Ishikawa (cell line): ENCODE measurements at regions not wholly inside any gene's neighbourhood (a gene's known extent, or its start where the extent isn't known, plus 50 kb on each side); places are given as distances from the start of the nearest gene placed in this dataset.

Experiments used
- CEBPB ChIP-seq: IDR thresholded peaks from 2 replicates; pipeline ENCODE4 v1.6.1; 2012
- CREB1 ChIP-seq: IDR thresholded peaks from 2 replicates; pipeline ENCODE4 v1.6.1; 2012; ENCODE audit warnings: low read depth
- EP300 ChIP-seq: IDR thresholded peaks from 2 replicates; pipeline ENCODE4 v1.6.1; 2012; ENCODE audit warnings: borderline replicate concordance
- FOXM1 ChIP-seq: IDR thresholded peaks from 2 replicates; pipeline ENCODE4 v1.6.1; 2012; ENCODE audit warnings: low read depth, borderline replicate concordance
- MAX ChIP-seq: IDR thresholded peaks from 2 replicates; pipeline ENCODE4 v1.6.1; 2012
- NFIC ChIP-seq: IDR thresholded peaks from 2 replicates; pipeline ENCODE4 v1.6.1; 2012
- RAD21 ChIP-seq: IDR thresholded peaks from 2 replicates; pipeline ENCODE4 v1.6.1; 2012; ENCODE audit warnings: low read depth
- REST ChIP-seq: IDR thresholded peaks from 2 replicates; pipeline ENCODE4 v1.6.1; 2012; ENCODE audit warnings: low read depth, mild to moderate bottlenecking
- TAF1 ChIP-seq: IDR thresholded peaks from 2 replicates; pipeline ENCODE4 v1.6.1; 2012; ENCODE audit warnings: low read depth, mild to moderate bottlenecking
- TCF12 ChIP-seq: IDR thresholded peaks from 2 replicates; pipeline ENCODE4 v1.6.1; 2012; ENCODE audit warnings: low read depth
- YY1 ChIP-seq: IDR thresholded peaks from 2 replicates; pipeline ENCODE4 v1.6.1; 2012; ENCODE audit warnings: low read depth

GRCh38 chr17:73698966-73699365 lies 54.7 kb upstream of the SDK2 start:
- TF ChIP-seq RAD21: no peak
- TF ChIP-seq YY1: no peak
- TF ChIP-seq MAX: no peak
- TF ChIP-seq CREB1: no peak
- no peak for TF ChIP-seq NFIC
- no peak for TF ChIP-seq FOXM1
- TF ChIP-seq CEBPB: no peak
- no peak for TF ChIP-seq TCF12
- no peak for TF ChIP-seq EP300
- TF ChIP-seq REST: no peak
- TF ChIP-seq TAF1: no peak
